GM19372 (cell line): ENCODE measurements at regions not wholly inside any gene's neighbourhood (a gene's known extent, or its start where the extent isn't known, plus 50 kb on each side); places are given as distances from the start of the nearest gene placed in this dataset.
"Not testable (repeated sequence)": the region's sequence is repeated elsewhere in the genome, so short reads cannot be mapped to it uniquely, and the experiment has no call there.

Source experiments
- ATAC-seq: cut with Tn5 transposase; IDR thresholded peaks from one replicate; pipeline ENCODE4 v1.9.1; 2021; ENCODE audit warnings: mild to moderate bottlenecking, low read depth, moderate library complexity; ENCODE audit not compliant: unreplicated experiment

GRCh38 chr5:92627186-92627585, 953.8 kb downstream of the NR2F1-AS1 start:
- ATAC-seq: no peak

- no peak for ATAC-seq
Observed at GRCh38 chr5:92616085-92616484, 964.9 kb downstream of the NR2F1-AS1 start.

- ATAC-seq: no peak
Observed at GRCh38 chr5:92613546-92613945, 967.5 kb downstream of the NR2F1-AS1 start.

- ATAC-seq: not testable (repeated sequence)
Observed at GRCh38 chr5:92610435-92610834, 970.6 kb downstream of the NR2F1-AS1 start.

GRCh38 chr5:92605591-92605990, 975.4 kb downstream of the NR2F1-AS1 start:
- no peak for ATAC-seq

GRCh38 chr5:92599217-92599810, 981.7 kb downstream of the NR2F1-AS1 start:
- ATAC-seq: no peak

- no peak for ATAC-seq
Observed at GRCh38 chr5:92594031-92594430, 987.0 kb downstream of the NR2F1-AS1 start.

- no peak for ATAC-seq
Observed at GRCh38 chr5:92588876-92589275, 992.1 kb downstream of the NR2F1-AS1 start.

GRCh38 chr5:92581690-92582089, 999.3 kb downstream of the NR2F1-AS1 start:
- ATAC-seq: no peak

GRCh38 chr5:92581249-92581648, 999.8 kb downstream of the NR2F1-AS1 start:
- no peak for ATAC-seq

GRCh38 chr5:92580814-92581213, 1000.2 kb downstream of the NR2F1-AS1 start:
- no peak for ATAC-seq

- ATAC-seq: no peak
Observed at GRCh38 chr5:92574023-92574422, 1007.0 kb downstream of the NR2F1-AS1 start.

GRCh38 chr5:92568522-92568921, 1012.5 kb downstream of the NR2F1-AS1 start:
- ATAC-seq: no peak

GRCh38 chr5:92567831-92568450, 1013.1 kb downstream of the NR2F1-AS1 start:
- ATAC-seq: no peak

GRCh38 chr5:92566113-92566786, 1014.8 kb downstream of the NR2F1-AS1 start:
- ATAC-seq: no peak

- ATAC-seq: no peak
Observed at GRCh38 chr5:92565673-92566072, 1015.3 kb downstream of the NR2F1-AS1 start.

- no peak for ATAC-seq
Observed at GRCh38 chr5:92562065-92562464, 1019.0 kb downstream of the NR2F1-AS1 start.

- ATAC-seq: no peak
Observed at GRCh38 chr5:92561411-92561959, 1019.5 kb downstream of the NR2F1-AS1 start.

GRCh38 chr5:92560698-92561401, 1020.2 kb downstream of the NR2F1-AS1 start:
- no peak for ATAC-seq

GRCh38 chr5:92559781-92560180, 1021.2 kb downstream of the NR2F1-AS1 start:
- ATAC-seq: no peak

- ATAC-seq: no peak
Observed at GRCh38 chr5:92559331-92559730, 1021.7 kb downstream of the NR2F1-AS1 start.
